M059J (cell line): ENCODE measurements at regions not wholly inside any gene's neighbourhood (a gene's known extent, or its start where the extent isn't known, plus 50 kb on each side); places are given as distances from the start of the nearest gene placed in this dataset.
"Not testable (repeated sequence)": the region's sequence is repeated elsewhere in the genome, so short reads cannot be mapped to it uniquely, and the experiment has no call there.

ENCODE experiments used
- DNase-seq: peaks from one replicate; pipeline ENCODE4 v3.0.0-alpha.2; 2012; ENCODE audit warnings: low read depth

DNA sequence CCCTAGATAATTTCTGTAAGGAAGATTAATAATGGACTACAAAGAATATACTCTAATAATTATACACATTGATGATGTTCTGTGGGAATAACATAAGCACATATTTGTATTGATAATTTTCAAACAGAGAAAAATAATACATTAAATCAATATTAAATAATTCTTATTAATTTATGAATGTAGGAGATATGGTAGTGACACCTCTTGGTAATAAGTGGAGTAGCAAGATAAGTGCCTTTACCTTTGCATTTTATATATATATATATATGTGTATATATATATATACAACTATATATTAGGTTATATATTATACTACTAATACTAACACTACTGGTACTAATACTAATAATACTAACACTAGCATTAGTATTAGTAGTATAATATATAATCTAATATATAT, 905.8 kb downstream of the SLITRK1 start:
- no peak for DNase-seq

DNA sequence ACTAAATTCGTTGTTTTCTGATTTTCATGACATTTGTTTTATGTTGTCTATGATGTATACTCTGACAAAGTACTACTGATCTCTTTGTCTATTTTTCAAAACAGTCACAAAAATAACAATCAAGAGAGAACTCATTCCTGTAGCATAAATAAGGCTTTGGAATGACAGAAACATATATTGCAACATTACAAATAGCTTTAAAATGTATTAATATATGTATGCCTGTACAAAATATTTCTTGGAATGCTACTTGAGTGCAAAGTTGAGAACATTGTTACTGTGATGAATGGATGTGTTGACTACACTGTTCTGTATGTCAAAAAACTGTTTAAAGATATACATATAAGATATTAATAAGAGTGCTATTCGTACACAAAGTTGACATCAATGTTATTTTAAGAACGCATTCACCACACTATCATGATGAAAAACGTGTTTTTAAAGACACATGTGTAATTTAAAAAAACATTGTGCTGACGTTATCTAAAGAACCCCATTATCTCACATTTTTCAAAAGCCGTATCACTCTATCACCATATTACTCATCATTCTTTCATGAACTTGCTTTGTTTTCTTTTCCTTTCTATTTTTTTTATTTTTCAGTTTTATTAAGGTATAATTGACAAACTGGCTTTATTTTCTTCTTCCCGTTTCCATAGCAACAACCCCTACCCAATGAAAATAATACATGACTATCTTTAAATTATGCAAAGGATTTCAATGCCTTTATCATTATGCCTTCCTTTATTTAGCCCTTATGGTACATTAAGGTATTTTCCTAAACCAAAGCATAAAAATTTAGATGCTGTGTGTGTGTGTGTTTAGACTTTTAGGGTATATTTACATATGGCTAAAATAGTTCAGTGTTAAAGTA, 918.8 kb downstream of the SLITRK1 start:
- peak; percentile 2 for DNase-seq

DNA sequence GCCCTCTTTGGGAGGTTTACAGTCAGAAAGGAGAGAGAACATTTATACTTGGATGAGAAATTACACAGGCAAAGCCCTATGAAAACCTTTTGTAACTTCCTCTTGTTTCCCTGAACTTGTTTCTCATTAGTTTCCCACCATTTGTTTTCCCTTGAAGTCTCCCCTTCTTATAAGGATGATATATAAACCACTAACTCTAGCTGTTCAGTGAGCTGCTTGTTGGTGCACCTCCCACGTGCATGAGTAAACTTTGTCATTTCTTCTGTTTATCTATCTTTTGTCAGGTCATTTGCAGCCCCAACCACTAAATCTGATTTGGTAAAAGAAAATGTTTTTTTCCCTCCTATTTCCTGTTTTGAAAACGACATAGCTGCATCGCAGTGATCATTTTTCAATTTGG, 919.9 kb downstream of the SLITRK1 start:
- peak; percentile 1 for DNase-seq

DNA sequence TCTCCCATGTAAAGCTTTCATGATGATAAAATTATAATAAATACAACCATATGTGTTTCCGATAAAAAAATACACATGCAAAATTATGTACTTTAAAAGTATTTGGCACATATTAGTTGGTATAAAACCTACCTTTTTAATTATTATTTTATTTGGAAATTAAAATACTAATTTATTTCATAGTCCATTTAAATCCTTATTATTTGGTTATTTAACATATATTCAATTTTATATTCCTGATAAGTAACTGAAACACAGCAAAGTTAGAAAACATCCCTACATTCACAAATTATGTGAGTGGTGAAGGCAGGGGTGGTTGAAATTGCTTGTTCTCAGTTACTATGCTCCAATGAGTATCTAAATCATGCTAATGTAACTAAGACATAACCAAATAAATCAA, 920.5 kb downstream of the SLITRK1 start:
- DNase-seq = no peak

GRCh38 chr13:82952336-82952735, 929.9 kb downstream of the SLITRK1 start:
- not testable (repeated sequence) for DNase-seq

DNA sequence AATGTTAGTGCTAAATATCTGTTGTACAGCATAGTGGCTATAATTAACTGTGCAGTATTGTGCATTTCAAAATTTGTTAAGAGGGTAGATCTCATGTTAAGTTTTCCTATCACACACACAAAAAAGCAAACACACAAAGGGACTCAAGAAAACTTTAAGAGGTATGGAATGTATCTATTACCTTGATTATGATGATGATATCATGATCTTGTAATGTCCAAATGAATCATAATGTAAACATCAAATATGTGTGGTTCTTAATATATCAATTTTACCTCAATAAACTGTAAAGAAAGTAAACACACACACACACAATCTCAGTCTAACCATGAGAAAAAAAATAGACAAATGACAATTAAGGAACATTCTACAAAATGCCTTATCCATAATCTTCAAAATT, 934.6 kb downstream of the SLITRK1 start:
- no peak for DNase-seq

DNA sequence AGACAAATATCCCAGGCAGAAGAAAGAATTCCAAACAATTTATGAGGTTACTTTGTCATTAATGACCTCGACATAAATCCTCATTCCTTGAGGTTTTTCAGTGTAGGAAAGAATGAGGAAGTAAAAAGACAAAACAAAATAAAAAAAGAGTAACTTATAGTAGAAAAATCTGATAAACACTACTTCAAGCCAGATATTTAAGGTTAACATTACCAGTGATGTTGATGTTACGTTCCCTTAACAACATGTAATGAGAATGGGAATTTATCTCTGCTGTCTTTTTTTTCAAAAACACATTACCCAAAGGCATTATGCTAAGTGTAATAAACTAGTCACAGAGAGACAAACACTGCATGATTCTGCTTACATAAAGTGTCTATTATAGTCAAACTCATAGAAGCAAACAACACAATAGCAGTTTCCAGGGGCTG, 935.1 kb downstream of the SLITRK1 start:
- peak; percentile 12 for DNase-seq

GRCh38 chr13:82938644-82939043, 943.6 kb downstream of the SLITRK1 start:
- DNase-seq = no peak

DNA sequence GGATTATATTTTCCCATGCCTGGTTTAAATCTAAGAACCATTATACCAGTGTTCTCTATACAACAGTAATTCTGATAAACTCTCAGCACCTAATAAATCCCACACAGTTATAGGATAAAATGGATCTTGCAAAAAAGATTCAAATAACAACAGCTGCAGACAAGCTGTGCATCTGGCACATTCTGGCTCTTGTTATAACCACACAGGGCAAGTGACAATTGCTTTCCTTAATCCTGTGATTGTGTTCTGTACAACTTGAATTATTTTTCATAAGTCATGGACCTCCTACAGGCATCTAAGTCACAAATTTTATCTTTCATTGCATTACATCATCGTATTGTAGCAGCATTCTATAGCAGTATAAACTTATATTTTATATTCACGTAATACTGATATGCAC, 948.3 kb downstream of the SLITRK1 start:
- no peak for DNase-seq

DNA sequence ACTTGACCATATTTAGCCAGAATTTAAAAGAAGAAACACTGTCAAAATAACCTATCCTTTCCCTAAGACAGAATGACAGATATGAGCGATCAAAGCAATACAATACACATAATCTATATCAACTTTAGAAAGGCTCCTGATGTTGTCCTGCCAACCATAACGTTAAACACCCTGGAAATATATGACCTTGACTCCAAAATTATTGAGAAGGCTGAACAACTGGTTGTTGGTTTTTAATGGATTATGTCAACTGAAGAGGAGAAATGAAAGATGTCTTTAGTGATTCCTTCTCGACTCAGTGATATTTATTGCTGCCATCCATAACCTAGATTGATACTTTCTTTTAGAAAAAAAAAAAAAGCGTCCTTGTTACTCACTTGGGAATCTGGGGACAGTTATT, 957.2 kb downstream of the SLITRK1 start:
- no peak for DNase-seq

DNA sequence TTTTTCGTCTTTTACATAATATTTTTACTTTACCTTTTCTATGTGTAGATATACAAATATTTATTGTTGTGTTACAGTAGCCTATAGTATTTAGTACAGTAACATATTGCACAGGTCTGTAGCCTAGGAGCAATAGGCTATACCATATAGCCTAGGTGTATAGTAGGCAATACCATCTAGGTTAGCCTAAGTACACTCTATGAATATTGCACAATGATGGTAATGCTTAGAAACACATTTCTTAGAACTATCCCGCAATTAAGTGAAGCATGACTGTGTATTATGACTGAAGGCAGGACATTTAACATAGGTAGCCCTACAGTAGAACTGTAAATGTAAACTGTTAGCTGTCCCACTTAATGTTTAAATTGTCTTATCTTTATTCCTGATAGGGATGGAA, 964.3 kb downstream of the SLITRK1 start:
- DNase-seq = no peak

DNA sequence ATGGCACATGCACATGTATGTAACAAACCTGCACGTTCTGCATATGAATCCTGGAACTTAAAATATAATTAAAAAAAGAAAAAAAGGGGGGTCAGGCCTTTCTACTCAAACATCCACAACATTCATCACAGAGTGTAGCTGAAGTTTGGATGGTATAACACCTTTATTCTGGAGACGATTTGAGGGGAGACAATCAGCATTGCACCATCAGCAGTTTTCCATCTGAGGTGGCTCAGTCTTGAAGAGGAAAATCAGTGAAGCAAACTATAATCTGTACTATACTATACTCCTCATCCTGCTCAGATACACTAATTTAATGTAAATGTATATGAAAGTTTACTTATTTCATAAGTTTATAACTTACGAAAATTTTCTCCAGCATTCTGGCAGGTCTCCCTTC, 969.7 kb downstream of the SLITRK1 start:
- no peak for DNase-seq

DNA sequence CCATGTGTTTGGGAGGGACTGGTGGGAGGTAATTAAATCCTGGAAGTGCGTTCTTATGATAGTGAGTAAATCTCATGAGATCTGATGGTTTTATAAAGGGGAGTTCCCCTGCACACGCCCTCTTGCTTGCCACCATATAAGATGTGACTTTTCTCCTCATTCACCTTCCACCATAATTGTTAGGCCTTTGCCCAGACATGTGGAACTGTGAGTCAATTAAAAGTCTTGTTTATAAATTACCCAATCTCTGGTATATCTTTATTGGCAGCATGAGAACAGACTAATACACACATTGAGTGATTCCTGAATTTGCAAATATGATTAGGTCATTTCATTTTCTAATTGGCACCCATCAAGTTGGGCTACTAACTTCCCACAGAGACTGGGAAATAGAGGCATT, 977.2 kb downstream of the SLITRK1 start:
- DNase-seq = no peak

DNA sequence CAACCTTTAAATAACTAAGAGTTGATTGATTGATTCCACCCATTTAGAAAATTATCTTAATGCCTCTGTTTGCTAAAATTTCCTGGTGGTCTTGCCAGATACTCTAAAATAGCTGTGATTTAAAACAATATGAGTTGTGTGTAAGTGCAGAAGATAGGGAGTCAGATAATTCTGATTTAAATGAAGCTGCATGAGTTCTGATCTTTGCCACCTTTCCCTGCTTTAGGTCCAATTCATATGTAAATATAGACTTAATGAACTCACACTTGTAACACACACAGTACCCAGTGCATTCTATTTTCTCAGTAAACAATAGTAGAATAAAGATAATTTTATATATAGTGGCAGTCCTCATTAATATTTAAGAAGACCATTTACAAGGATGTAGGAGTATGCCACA, 981.8 kb downstream of the SLITRK1 start:
- no peak for DNase-seq

- no peak for DNase-seq
Measured at GRCh38 chr13:82898586-82898985, 983.7 kb downstream of the SLITRK1 start.

GRCh38 chr13:82879921-82880320, 1002.4 kb downstream of the SLITRK1 start:
- DNase-seq = no peak

GRCh38 chr13:82878536-82878935, 1003.7 kb downstream of the SLITRK1 start:
- peak; percentile 47 for DNase-seq

GRCh38 chr13:82867284-82867683, 1015.0 kb downstream of the SLITRK1 start:
- DNase-seq = no peak

GRCh38 chr13:82850644-82851043, 1031.6 kb downstream of the SLITRK1 start:
- no peak for DNase-seq

DNA sequence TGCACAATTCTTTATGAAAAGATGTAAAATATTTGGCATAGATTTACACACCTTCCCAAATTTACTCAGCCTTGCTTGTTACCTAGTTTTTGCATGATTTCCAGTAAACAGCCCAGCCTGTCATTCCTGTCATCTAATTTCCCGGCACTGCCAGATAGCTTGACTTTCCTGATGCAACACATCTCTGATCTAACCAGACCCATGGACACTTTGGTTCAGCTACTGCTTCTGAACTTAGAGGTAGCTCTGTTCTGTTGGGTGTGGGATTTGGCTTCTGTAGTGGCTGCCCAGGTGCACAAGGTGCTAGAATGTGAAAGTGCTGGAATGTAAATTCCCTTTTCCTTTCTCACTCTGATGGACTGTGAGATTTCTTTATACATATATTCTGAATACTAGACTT, 1033.5 kb downstream of the SLITRK1 start:
- DNase-seq = no peak

GRCh38 chr13:82847595-82847994, 1034.7 kb downstream of the SLITRK1 start:
- DNase-seq = no peak

- peak; percentile 1 for DNase-seq
Measured at GRCh38 chr13:82833923-82834322, 1048.4 kb downstream of the SLITRK1 start.

DNA sequence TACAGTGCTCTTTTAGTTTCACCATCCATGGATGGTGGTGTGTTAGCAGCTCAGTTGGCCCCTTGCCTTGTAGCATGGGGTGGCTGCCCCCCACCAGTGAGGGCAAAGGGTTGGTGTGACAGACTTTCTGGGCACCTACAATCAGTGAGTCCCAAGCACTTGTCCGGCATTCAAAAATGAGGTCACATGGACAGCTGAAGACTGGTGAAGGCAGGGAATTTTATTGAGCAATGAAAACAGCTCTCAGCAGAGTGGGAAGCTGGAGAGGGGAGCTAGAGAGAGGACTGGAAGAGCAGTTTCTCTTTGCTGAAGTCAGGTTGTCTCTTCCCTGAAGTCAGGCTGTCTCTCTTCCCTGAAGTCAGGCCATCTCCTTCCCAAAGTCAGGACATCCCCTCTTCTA, 1053.2 kb downstream of the SLITRK1 start:
- no peak for DNase-seq

DNA sequence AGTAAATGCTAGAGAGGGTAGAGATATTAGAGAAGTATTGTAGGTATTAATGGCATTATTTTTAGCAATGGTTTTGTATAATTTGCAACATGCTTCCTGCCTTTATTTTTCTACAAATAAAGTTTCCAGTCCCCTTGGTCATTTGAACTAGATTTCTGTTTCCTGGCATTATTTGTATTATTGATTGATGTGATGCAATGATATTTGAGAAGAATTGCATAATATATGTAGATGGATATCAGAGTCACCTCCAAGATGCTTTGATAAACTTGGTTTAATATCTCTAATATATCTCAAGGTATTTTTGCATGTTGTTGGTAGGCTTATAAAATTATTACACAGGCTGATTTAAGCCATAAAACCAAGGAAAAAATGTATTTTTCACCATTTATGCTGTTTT, 1054.5 kb downstream of the SLITRK1 start:
- no peak for DNase-seq
